AG04450 (cell line): ENCODE measurements at regions not wholly inside any gene's neighbourhood (a gene's known extent, or its start where the extent isn't known, plus 50 kb on each side); places are given as distances from the start of the nearest gene placed in this dataset.

ENCODE experiments used
- CTCF ChIA-PET: fragments of 300-600, 350-600 bp; formaldehyde crosslinking; extraction: SDS; loops from one replicate; lab custom pipeline; 2022; ENCODE audit warnings: antibody characterized with exemption, inconsistent platforms; lab: Charles Lee
- POLR2A ChIA-PET: fragments of 350-600 bp; formaldehyde crosslinking; extraction: SDS; loops from one replicate; lab custom pipeline; 2021; ENCODE audit warnings: antibody characterized with exemption, inconsistent platforms; lab: Yijun Ruan, JAX
- DNase-seq: peaks from one replicate; pipeline ENCODE4 v3.0.0-alpha.2; 2011; ENCODE audit warnings: low read depth, low spot score
- H3K27ac ChIP-seq: one replicate; pipeline ENCODE4 v1.5.1; 2012; ENCODE audit warnings: low read depth, low read length, control low read depth
- H3K27me3 ChIP-seq: one replicate; pipeline ENCODE4 v1.6.0; 2012; ENCODE audit warnings: low read length; ENCODE audit not compliant: control insufficient read depth, insufficient read depth
- H3K4me3 ChIP-seq: 2 replicates; pipeline ENCODE4 v1.5.1; 2011; ENCODE audit warnings: mild to moderate bottlenecking, low read depth, low read length, control low read depth
- H3K9me3 ChIP-seq: 2 replicates; pipeline ENCODE4 v1.5.1; 2012; ENCODE audit warnings: low read length; ENCODE audit not compliant: control insufficient read depth, insufficient read depth
- CTCF ChIP-seq: IDR thresholded peaks from 2 replicates; pipeline ENCODE4 v1.5.1; 2011; ENCODE audit warnings: low read depth, low read length, control low read depth, inconsistent platforms

- Histone ChIP-seq H3K27ac (no peak overlapping the region), H3K9me3 (no peaks in the 10 kb centered on the region), H3K27me3 (no peaks in the 10 kb centered on the region), H3K4me3 (no peak overlapping the region)
- no peak for TF ChIP-seq CTCF
- CTCF ChIA-PET, result no interaction called here
- DNase-seq, result no peak
- POLR2A ChIA-PET, result no interaction called here
Observed at GRCh38 chr1:118337346-118337745, 152.3 kb upstream of the SPAG17 start.

- no peaks in the 10 kb centered on the region for H3K27me3 ChIP-seq
- ChIA-PET POLR2A (no interaction called here), CTCF (no interaction called here)
- DNase-seq, result no peak
- no peak overlapping the region for H3K4me3 ChIP-seq
- no peaks in the 10 kb centered on the region for H3K9me3 ChIP-seq
- H3K27ac ChIP-seq, result no peak overlapping the region
- TF ChIP-seq CTCF, result no peak
Observed at GRCh38 chr1:118335331-118335732, 150.3 kb upstream of the SPAG17 start.

- TF ChIP-seq CTCF, result no peak
- ChIA-PET CTCF (no interaction called here), POLR2A (no interaction called here)
- Histone ChIP-seq H3K4me3 (no peak overlapping the region), H3K27me3 (no peaks in the 10 kb centered on the region), H3K27ac (no peak overlapping the region), H3K9me3 (no peaks in the 10 kb centered on the region)
- no peak for DNase-seq
Observed at GRCh38 chr1:118334506-118334905, 149.5 kb upstream of the SPAG17 start.

GRCh38 chr1:118333601-118334210 is 148.7 kb upstream of the SPAG17 start:
- POLR2A ChIA-PET, result no interaction called here
- TF ChIP-seq CTCF, result no peak
- CTCF ChIA-PET, result interaction anchor here (0.6 kb wide), 1 partner anchor 675 kb away, joined by 4 read pairs; no protein-coding TSS in a partner anchor
- H3K9me3 ChIP-seq, result no peaks in the 10 kb centered on the region
- H3K27me3 ChIP-seq, result no peaks in the 10 kb centered on the region
- H3K4me3 ChIP-seq, result no peak overlapping the region
- no peak for DNase-seq
- H3K27ac ChIP-seq, result no peak overlapping the region

- H3K27me3 ChIP-seq, result no peaks in the 10 kb centered on the region
- H3K27ac ChIP-seq, result no peak overlapping the region
- ChIA-PET POLR2A (no interaction called here), CTCF (no interaction called here)
- no peak for TF ChIP-seq CTCF
- no peak overlapping the region for H3K4me3 ChIP-seq
- H3K9me3 ChIP-seq, result no peaks in the 10 kb centered on the region
- DNase-seq, result no peak
Observed at GRCh38 chr1:118326960-118327629, 142.1 kb upstream of the SPAG17 start.
